Left renal cortex interstitium (tissue), 4 donors: ENCODE measurements at regions not wholly inside any gene's neighbourhood (a gene's known extent, or its start where the extent isn't known, plus 50 kb on each side); places are given as distances from the start of the nearest gene placed in this dataset.
"Not testable (repeated sequence)": the region's sequence is repeated elsewhere in the genome, so short reads cannot be mapped to it uniquely, and the experiment has no call there.

Experiments
- DNase-seq, 4 donors: peaks; one replicate each; pipeline ENCODE4 v3.0.0-alpha.2; 2013; ENCODE audit warnings: low read depth in 4 of 4, low spot score in 2 of 4, missing footprints in 1 of 4

GRCh38 chr4:124947622-124948265, 235.2 kb upstream of the ANKRD50 start:
- no peak for DNase-seq

GRCh38 chr4:124946696-124947095, 234.2 kb upstream of the ANKRD50 start:
- no peak for DNase-seq

GRCh38 chr4:124945422-124945821, 232.9 kb upstream of the ANKRD50 start:
- no peak for DNase-seq

- no peak for DNase-seq
Observed at GRCh38 chr4:124943938-124944337, 231.4 kb upstream of the ANKRD50 start.

GRCh38 chr4:124943145-124943889, 230.8 kb upstream of the ANKRD50 start:
- DNase-seq = no peak

- DNase-seq = no peak
Observed at GRCh38 chr4:124941267-124941666, 228.7 kb upstream of the ANKRD50 start.

GRCh38 chr4:124940387-124940786, 227.9 kb upstream of the ANKRD50 start:
- DNase-seq = no peak

- DNase-seq = no peak
Observed at GRCh38 chr4:124939908-124940307, 227.4 kb upstream of the ANKRD50 start.

- no peak for DNase-seq
Observed at GRCh38 chr4:124938836-124939235, 226.3 kb upstream of the ANKRD50 start.

GRCh38 chr4:124937993-124938392, 225.5 kb upstream of the ANKRD50 start:
- DNase-seq = no peak

- DNase-seq = peak in 2 of 4 donors; percentile 27 to 31
Observed at GRCh38 chr4:124936427-124936826, 223.9 kb upstream of the ANKRD50 start.

- DNase-seq = no peak
Observed at GRCh38 chr4:124934916-124935315, 222.4 kb upstream of the ANKRD50 start.

- DNase-seq = no peak
Observed at GRCh38 chr4:124933521-124933920, 221.0 kb upstream of the ANKRD50 start.

- DNase-seq = no peak
Observed at GRCh38 chr4:124932447-124932846, 219.9 kb upstream of the ANKRD50 start.

GRCh38 chr4:124931050-124931449, 218.5 kb upstream of the ANKRD50 start:
- DNase-seq = peak in 2 of 4 donors; percentile 13 to 48

- not testable (repeated sequence) for DNase-seq
Observed at GRCh38 chr4:124922748-124923147, 210.2 kb upstream of the ANKRD50 start.

- no peak for DNase-seq
Observed at GRCh38 chr4:124918559-124919122, 206.1 kb upstream of the ANKRD50 start.

- DNase-seq = no peak
Observed at GRCh38 chr4:124915073-124915472, 202.5 kb upstream of the ANKRD50 start.

- DNase-seq = no peak
Observed at GRCh38 chr4:124913237-124913636, 200.7 kb upstream of the ANKRD50 start.

- DNase-seq = no peak
Observed at GRCh38 chr4:124910327-124910726, 197.8 kb upstream of the ANKRD50 start.

- no peak for DNase-seq
Observed at GRCh38 chr4:124907881-124908280, 195.3 kb upstream of the ANKRD50 start.

- no peak for DNase-seq
Observed at GRCh38 chr4:124905441-124905840, 192.9 kb upstream of the ANKRD50 start.
